Neuronal stem cell (in vitro differentiated cells): ENCODE measurements at regions not wholly inside any gene's neighbourhood (a gene's known extent, or its start where the extent isn't known, plus 50 kb on each side); places are given as distances from the start of the nearest gene placed in this dataset.

Experiments
- DNase-seq: peaks from one replicate; pipeline ENCODE4 v3.0.0-alpha.2; 2013; ENCODE audit warnings: low spot score
- H2AFZ ChIP-seq: one replicate; pipeline ENCODE4 v1.6.1; 2013; ENCODE audit warnings: mild to moderate bottlenecking, low read length, inconsistent platforms
- H2AK5ac ChIP-seq: 2 replicates; pipeline ENCODE4 v1.6.1; 2013; ENCODE audit warnings: low read depth, mild to moderate bottlenecking, inconsistent platforms, low read length, moderate library complexity, mixed read lengths
- H2BK120ac ChIP-seq: 2 replicates; pipeline ENCODE4 v1.6.1; 2013; ENCODE audit warnings: low read depth, mild to moderate bottlenecking, inconsistent platforms, low read length, moderate library complexity, mixed read lengths
- H2BK12ac ChIP-seq: one replicate; pipeline ENCODE4 v1.6.1; 2013; ENCODE audit warnings: low read length, inconsistent platforms
- H2BK15ac ChIP-seq: 2 replicates; pipeline ENCODE4 v1.6.1; 2013; ENCODE audit warnings: mild to moderate bottlenecking, low read length, inconsistent platforms, mixed read lengths
- H2BK5ac ChIP-seq: one replicate; pipeline ENCODE4 v1.6.1; 2013; ENCODE audit warnings: inconsistent platforms, mild to moderate bottlenecking, low read length, moderate library complexity
- H3K14ac ChIP-seq: one replicate; pipeline ENCODE4 v1.6.1; 2013; ENCODE audit warnings: low read length, inconsistent platforms
- H3K18ac ChIP-seq: 2 replicates; pipeline ENCODE4 v1.6.1; 2013; ENCODE audit warnings: low read length, inconsistent platforms
- H3K23ac ChIP-seq: 2 replicates; pipeline ENCODE4 v1.6.1; 2013; ENCODE audit warnings: low read depth, mild to moderate bottlenecking, mixed read lengths, low read length, inconsistent platforms; ENCODE audit not compliant: poor library complexity
- H3K27ac ChIP-seq: replicated peaks from 3 replicates; pipeline ENCODE4 v1.5.1; 2013; ENCODE audit warnings: low read length, inconsistent platforms
- H3K27me3 ChIP-seq, 3 experiments: 2 replicates each; pipeline ENCODE4 v1.6.1; 2013; ENCODE audit warnings: low read length in 3 of 3, mild to moderate bottlenecking in 2 of 3, inconsistent platforms in 1 of 3, low read depth in 1 of 3, mixed read lengths in 1 of 3, moderate library complexity in 1 of 3; ENCODE audit not compliant: control insufficient read depth in 3 of 3, insufficient read depth in 3 of 3
- H3K36me3 ChIP-seq, 2 donors: replicated peaks in 1 of 2; 2 replicates each; pipeline ENCODE4 v1.6.1; 2013; ENCODE audit warnings: low read length in 2 of 2; ENCODE audit not compliant: control insufficient read depth in 2 of 2, insufficient read depth in 2 of 2
- H3K4ac ChIP-seq: 2 replicates; pipeline ENCODE4 v1.6.1; 2013; ENCODE audit warnings: inconsistent platforms, mild to moderate bottlenecking, low read length, moderate library complexity
- H3K4me1 ChIP-seq, 2 donors: 1 replicate in 1 of 2; 2 replicates in 1 of 2; pipeline ENCODE4 v1.6.1; 2013; ENCODE audit warnings: low read length in 2 of 2, low read depth in 1 of 2; ENCODE audit not compliant: control insufficient read depth in 2 of 2, insufficient read depth in 1 of 2
- H3K4me2 ChIP-seq: one replicate; pipeline ENCODE4 v1.6.1; 2013; ENCODE audit warnings: mild to moderate bottlenecking, low read length, inconsistent platforms; ENCODE audit not compliant: insufficient read depth, poor library complexity, severe bottlenecking
- H3K4me3 ChIP-seq, 2 donors: 2 replicates each; pipeline ENCODE4 v1.5.1; 2013; ENCODE audit warnings: low read length in 2 of 2, mild to moderate bottlenecking in 2 of 2, inconsistent platforms in 1 of 2, moderate library complexity in 1 of 2
- H3K79me1 ChIP-seq: one replicate; pipeline ENCODE4 v1.6.1; 2013; ENCODE audit warnings: low read depth, mild to moderate bottlenecking, inconsistent platforms, low read length, moderate library complexity
- H3K9ac ChIP-seq: one replicate; pipeline ENCODE4 v1.6.1; 2013; ENCODE audit warnings: mild to moderate bottlenecking, low read depth, low read length, inconsistent platforms; ENCODE audit not compliant: poor library complexity
- H3K9me3 ChIP-seq, 2 donors: replicated peaks in 1 of 2; 2 replicates each; pipeline versions ENCODE3 to v1.6.1; 2013; ENCODE audit warnings: low read length in 2 of 2, mild to moderate bottlenecking in 2 of 2, inconsistent platforms in 1 of 2, low read depth in 1 of 2, mixed read lengths in 1 of 2, moderate library complexity in 1 of 2; ENCODE audit not compliant: control insufficient read depth in 2 of 2, insufficient read depth in 1 of 2
- H4K8ac ChIP-seq: one replicate; pipeline ENCODE4 v1.6.1; 2013; ENCODE audit warnings: low read depth, mild to moderate bottlenecking, inconsistent platforms, low read length, moderate library complexity
- H4K91ac ChIP-seq: one replicate; pipeline ENCODE4 v1.6.1; 2013; ENCODE audit warnings: low read length, low read depth, mild to moderate bottlenecking, inconsistent platforms; ENCODE audit not compliant: poor library complexity
- WGBS, 2 donors: extraction: QIAGEN DNeasy Blood & Tissue Kit; methylation state at CpG; one replicate each; pipeline ENCODE4 v1.1.7; 2013; ENCODE audit warnings: missing lambda C conversion rate in 2 of 2, mixed read lengths in 1 of 2; ENCODE audit not compliant: insufficient read length in 2 of 2, insufficient replicate concordance in 1 of 2; ENCODE audit errors: extremely low coverage in 2 of 2; 5-methylcytosine and 5-hydroxymethylcytosine counted together

DNA sequence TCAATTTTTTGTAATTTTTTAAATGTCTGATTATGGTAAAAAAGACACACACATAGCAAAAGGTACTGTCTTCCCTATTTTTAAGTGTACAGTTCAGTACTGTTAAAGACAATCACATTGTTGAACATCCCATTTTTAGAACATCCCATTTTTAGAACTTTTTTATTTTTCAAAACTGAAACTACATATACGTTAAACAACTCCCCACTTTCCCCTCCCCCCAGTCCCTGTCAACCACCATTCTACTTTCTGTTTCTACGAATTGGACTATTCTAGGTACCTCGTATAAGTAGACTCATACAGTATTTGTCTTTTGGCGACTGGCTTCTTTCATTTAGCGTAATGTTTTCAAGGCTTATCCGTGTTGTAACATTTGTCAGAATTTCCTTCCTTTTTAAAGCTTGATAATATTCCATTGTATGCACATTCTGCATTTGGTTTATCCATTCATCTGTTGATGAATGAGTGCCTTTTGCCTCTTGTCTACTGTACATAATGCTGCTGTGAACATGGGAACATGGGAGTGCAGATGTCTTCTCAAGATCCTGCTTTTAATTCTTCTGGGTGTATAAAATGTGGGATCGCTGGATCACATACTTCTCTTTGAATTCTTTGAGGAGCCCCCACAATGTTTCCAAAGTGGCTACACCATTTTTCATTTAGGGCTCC, 154.0 kb downstream of the PIK3R1 start:
- H3K4me2 ChIP-seq, result no peak overlapping the region

GRCh38 chr5:68370196-68370595, 154.6 kb downstream of the PIK3R1 start:
- H3K4me1 ChIP-seq, result no peaks in the 10 kb centered on the region
- H3K27ac ChIP-seq, result no peak overlapping the region
- no peak overlapping the region for H2AFZ ChIP-seq
- H3K79me1 ChIP-seq, result no peaks in the 10 kb centered on the region
- H3K9me3 ChIP-seq, result no peaks in the 10 kb centered on the region
- H3K27me3 ChIP-seq, result no peaks in the 10 kb centered on the region
- H2BK5ac ChIP-seq, result no peak overlapping the region
- DNase-seq, result no peak
- H2AK5ac ChIP-seq, result no peak overlapping the region
- H3K23ac ChIP-seq, result no peak overlapping the region
- no peak overlapping the region for H3K14ac ChIP-seq
- H2BK15ac ChIP-seq, result no peak overlapping the region
- H3K4me3 ChIP-seq, result no peak overlapping the region
- no peak overlapping the region for H4K8ac ChIP-seq
- no CpG with 5 or more reads among the region's 2 CpGs for WGBS, 2 donors
- H3K4ac ChIP-seq, result no peak overlapping the region
- no peak overlapping the region for H3K4me2 ChIP-seq
- H3K36me3 ChIP-seq, result no peaks in the 10 kb centered on the region
- no peak overlapping the region for H2BK12ac ChIP-seq
- H2BK120ac ChIP-seq, result no peak overlapping the region
- no peak overlapping the region for H3K9ac ChIP-seq
- no peak overlapping the region for H4K91ac ChIP-seq
- no peak overlapping the region for H3K18ac ChIP-seq

More for the DNA sequence above, 154.0 kb downstream of the PIK3R1 start:
- Histone ChIP-seq H3K9me3 (no peaks in the 10 kb centered on the region), H2AK5ac (no peak overlapping the region), H3K79me1 (no peaks in the 10 kb centered on the region), H2BK5ac (no peak overlapping the region), H3K36me3 (no peaks in the 10 kb centered on the region), H3K27me3 (no peaks in the 10 kb centered on the region), H2BK120ac (no peak overlapping the region), H2BK12ac (no peak overlapping the region), H4K91ac (no peak overlapping the region), H2AFZ (no peak overlapping the region), H3K4me1 (no peaks in the 10 kb centered on the region), H3K9ac (no peak overlapping the region), H3K18ac (no peak overlapping the region), H3K27ac (no peak overlapping the region), H2BK15ac (no peak overlapping the region), H3K14ac (no peak overlapping the region), H3K4ac (no peak overlapping the region), H3K4me3 (no peak overlapping the region), H3K23ac (no peak overlapping the region), H4K8ac (no peak overlapping the region)
- 100% methylated on average over 1 of the region's 7 CpGs; no CpG with 5 or more reads in 1 of the 2 donors for WGBS, 2 donors
- DNase-seq, result no peak

- Histone ChIP-seq H2AFZ (no peak overlapping the region), H3K9ac (no peak overlapping the region), H3K36me3 (no peaks in the 10 kb centered on the region), H3K4me3 (no peak overlapping the region), H3K4me1 (peaks cover 0 to 3% of the 10 kb centered on the region in 2 donors), H3K27me3 (no peaks in the 10 kb centered on the region), H3K4ac (no peak overlapping the region), H3K9me3 (no peaks in the 10 kb centered on the region), H2AK5ac (no peak overlapping the region), H2BK15ac (no peak overlapping the region), H2BK12ac (no peak overlapping the region), H3K4me2 (no peak overlapping the region), H4K8ac (no peak overlapping the region), H4K91ac (no peak overlapping the region), H3K79me1 (no peaks in the 10 kb centered on the region), H3K23ac (no peak overlapping the region), H3K18ac (no peak overlapping the region), H2BK120ac (no peak overlapping the region), H2BK5ac (no peak overlapping the region), H3K14ac (no peak overlapping the region), H3K27ac (no peak overlapping the region)
- WGBS, 2 donors, result no CpG with 5 or more reads among the region's 2 CpGs
- DNase-seq, result no peak
These were observed 156.1 kb downstream of the PIK3R1 start for GRCh38 chr5:68371607-68372006.

DNA sequence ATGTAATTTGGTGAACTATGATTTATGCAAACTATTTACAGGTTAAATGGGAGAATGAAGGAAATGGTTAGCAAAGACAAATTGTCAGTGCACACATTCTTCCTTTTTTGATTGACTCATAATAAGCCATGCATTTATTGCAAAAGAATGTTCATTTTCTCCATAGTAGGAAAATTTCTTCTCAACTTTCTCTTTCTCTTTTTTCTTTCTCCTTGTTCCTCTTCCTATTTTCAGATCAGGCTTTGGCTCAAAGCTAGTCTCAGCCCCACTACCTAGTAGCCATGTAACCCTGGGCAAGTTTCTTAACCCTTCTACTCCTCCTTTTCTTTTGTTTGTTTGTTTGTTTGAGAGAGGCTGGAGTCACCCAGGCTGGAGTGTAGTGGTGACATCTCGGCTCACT, 156.6 kb downstream of the PIK3R1 start:
- no peak overlapping the region for H2AFZ ChIP-seq
- H3K9me3 ChIP-seq, result no peaks in the 10 kb centered on the region
- no peak overlapping the region for H3K4me2 ChIP-seq
- no peak for DNase-seq
- no peak overlapping the region for H3K4me3 ChIP-seq
- H2BK15ac ChIP-seq, result no peak overlapping the region
- no peaks in the 10 kb centered on the region for H3K27me3 ChIP-seq
- no peak overlapping the region for H2BK12ac ChIP-seq
- no peak overlapping the region for H3K4ac ChIP-seq
- no peak overlapping the region for H2AK5ac ChIP-seq
- no peak overlapping the region for H3K18ac ChIP-seq
- peaks cover 0 to 3% of the 10 kb centered on the region in 2 donors for H3K4me1 ChIP-seq
- no peak overlapping the region for H2BK5ac ChIP-seq
- H3K27ac ChIP-seq, result no peak overlapping the region
- no peaks in the 10 kb centered on the region for H3K36me3 ChIP-seq
- no peaks in the 10 kb centered on the region for H3K79me1 ChIP-seq
- no CpG with 5 or more reads among the region's 1 CpG for WGBS, 2 donors
- no peak overlapping the region for H2BK120ac ChIP-seq
- H3K14ac ChIP-seq, result no peak overlapping the region
- H4K91ac ChIP-seq, result no peak overlapping the region
- H4K8ac ChIP-seq, result no peak overlapping the region
- H3K23ac ChIP-seq, result no peak overlapping the region
- H3K9ac ChIP-seq, result no peak overlapping the region
